Activated CD4-positive, CD25-positive, alpha-beta regulatory T cell (primary cell): ENCODE measurements at regions not wholly inside any gene's neighbourhood (a gene's known extent, or its start where the extent isn't known, plus 50 kb on each side); places are given as distances from the start of the nearest gene placed in this dataset.
"Not testable (repeated sequence)": the region's sequence is repeated elsewhere in the genome, so short reads cannot be mapped to it uniquely, and the experiment has no call there.

Experiments used
- DNase-seq, 4 experiments: peaks; one replicate each; lab custom pipeline; 2025; lab: John Stamatoyannopoulos, UW

DNA sequence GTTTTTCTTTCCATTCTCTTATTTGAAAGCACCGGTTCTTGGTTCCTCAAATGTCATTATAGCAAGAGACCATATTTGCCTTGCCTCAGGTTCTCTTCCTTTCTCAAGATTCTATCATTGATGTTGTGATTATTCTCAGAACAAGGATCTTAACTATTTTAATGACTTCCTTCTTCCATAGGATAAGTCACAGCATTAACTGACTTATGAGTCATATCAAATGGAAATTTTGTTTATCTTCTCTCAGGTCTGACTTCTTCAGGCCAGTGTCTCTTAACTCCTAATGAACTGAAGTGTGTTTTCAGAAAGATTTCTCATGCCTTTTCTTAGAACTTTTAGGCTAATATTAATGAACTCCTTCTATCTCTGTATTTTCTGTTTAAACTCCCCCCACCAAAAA lies 794.6 kb upstream of the LRRN3 start:
- DNase-seq, result no peak

DNA sequence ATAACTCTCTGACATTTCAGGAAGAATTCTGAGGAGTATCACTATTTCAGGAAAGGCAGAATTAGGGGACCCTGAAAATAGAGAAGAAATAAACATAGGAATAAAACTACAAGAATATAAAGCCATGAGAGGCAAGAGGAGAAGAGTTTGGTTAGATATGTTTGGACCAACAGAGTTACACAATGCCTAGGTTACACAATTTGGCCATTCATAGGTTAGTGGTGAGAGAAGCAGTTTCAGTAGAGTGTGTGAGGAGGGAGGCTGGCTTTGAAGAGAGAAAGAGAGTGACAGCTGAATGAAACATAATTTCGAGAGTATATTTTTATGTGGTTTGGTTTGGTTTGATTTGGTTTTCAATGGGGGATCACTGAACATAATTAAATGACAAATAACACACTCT lies 783.2 kb upstream of the LRRN3 start:
- no peak for DNase-seq

DNA sequence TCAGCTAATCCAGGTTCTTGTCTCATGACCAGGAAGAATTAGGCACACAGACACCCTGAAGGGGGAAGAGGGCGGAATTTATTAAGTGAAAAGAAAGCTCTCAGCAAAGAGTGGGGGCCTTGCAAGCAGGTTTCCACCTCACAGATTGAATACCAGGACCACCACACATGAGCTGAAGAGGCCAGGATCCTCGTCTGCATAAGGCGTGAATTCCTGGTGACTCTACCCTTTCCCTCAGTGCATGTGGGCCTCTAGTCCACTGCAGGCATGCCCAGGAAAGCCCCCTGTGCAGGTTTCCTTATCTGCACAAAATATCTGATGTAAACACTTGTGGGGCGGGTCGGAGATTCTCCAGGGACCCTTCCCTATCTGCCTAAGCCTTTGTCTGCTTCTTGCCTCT lies 782.1 kb upstream of the LRRN3 start:
- DNase-seq, result no peak

DNA sequence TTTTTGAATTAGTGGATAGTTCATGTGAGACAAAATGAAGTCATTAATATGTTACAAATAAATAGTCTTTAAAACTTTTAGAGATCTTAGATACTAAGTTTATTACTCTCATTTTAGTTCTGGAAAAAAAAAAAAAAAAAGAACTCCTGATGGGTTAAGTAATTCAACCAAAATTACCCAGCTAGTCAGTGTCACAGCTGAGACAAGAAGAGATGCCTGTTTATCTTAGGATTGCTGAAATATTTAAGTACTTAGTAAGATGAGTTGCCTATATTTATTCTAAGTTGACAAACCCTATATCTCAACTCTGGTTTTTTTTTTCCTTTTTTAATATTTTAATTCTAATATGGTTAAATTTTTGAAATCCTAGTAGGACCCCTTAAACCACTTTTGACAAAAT lies 781.0 kb upstream of the LRRN3 start:
- DNase-seq, result no peak

DNA sequence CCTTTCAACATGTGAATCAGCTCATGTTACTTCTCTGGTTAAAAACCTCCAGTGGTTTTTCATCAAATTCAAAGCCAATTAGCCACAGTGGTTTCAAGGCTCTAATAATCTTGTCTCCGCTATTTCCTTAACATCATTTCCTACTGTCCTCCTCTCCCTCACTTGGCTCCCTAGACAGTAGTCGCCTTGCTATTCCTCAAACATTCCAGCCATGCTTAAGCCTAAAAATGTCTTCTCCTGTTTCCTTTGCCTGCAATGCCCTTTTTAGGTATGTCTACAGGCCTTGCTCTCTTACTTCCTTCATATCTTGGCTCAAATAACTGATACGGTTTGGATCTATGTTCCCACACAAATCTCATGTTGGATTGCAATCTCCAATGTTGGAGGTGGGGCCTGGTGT lies 779.4 kb upstream of the LRRN3 start:
- DNase-seq, result no peak

DNA sequence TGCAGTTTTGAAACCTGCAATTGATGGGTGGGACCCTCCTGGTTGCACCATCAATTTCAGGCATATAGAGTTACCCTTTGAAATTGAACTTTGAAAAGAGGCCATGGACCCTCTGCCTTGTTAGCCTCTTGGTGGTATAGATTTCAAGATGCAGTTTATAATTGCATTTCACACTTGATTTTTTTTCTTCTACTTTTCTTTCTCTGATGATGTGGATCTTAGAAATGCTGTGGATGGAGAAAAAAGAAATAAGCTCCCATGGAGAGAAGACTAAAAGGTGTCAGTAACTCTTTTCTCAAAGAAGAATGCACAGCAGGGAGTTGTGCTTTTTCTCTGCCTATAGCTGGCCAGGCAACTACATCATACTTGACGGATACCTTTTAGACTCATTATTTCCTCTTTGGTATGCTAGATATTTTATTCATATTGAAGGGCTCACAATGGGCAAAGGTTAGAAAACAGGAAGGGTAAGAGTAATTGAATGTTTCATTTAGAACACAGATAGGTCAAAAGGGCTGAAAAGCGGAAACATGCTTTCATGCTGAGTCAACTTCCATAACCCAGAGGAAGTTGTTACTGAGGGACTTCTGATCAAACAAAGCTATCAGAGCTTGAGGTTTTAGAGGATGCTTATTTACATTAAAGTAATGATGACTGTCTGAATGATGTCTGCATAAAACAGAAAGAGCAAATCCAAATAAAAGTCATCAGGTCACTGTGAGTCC lies 773.2 kb upstream of the LRRN3 start:
- DNase-seq, result no peak

DNA sequence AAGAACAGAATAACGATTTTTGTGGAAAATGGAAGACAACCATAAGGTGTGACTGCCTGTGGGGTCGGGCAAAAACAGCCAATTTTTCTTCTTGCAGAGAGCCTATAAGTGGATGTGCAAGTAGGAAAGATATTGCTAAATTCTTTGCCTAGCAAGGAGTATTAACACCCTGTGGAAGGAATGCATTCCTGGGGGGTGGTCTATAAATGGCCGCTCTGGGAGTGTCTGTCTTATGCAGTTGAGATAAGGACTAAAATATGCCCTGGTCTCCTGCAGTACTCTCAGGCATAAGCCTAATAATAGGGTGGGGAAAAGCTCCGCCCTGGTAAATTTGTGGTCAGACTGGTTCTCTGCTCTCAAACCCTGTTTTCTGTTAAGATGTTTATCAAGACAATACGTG lies 770.6 kb upstream of the LRRN3 start:
- not testable (repeated sequence) for DNase-seq

DNA sequence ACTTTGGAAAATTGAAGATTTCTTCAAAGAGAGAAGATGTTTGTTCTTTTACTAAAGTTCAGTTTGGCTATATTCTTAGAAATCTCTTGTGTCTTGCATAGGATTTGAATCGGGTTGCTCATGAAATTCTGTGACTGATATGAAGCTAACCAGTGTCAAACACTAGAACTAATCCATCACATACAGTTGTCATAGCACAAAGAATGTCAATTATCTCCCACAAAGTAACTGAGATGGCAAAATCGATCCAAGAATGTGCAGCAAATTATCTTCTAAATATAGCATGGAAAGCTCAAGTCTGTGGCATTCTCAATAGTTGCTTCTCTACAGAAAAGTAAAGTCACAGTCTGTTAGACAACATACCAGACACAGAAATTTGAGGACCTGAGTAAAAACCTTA lies 768.1 kb upstream of the LRRN3 start:
- DNase-seq, result no peak

DNA sequence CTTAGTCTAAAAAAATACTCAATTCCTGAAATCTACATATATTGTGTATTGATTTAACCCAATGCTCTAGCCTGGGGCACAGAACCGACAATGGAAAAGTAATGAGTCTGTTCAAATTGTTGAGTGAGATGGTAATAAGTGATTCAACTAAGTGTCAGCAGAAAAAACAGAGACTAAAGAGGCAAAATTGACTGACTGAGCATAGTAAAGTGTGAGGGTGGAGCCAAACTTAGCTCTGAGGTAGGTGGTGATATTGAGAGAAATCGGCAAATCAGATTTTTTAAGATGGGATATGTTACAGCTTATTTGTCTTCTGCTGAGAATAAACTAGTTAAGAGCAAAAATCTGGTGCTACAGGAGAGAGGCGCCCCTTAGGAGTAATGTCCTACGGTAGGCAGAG lies 764.0 kb upstream of the LRRN3 start:
- DNase-seq, result no peak

DNA sequence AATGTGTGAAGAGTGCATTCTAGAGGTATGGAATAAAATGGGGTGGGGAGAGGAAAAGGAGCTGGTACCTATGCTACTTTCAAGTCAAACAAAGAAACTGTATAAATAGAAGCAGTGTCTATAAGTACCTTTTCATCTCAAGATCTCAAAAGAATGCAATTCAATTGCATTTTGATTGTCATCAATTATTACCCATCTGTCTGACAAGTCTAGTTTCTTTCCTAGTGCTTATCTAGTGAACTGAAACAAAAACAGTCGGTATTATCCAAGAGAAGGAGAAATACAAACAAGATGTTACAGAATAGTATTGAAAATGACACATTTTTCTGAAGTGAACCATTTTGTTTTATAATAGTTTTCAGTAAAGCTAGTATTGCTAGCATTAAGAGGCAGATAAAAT lies 754.5 kb upstream of the LRRN3 start:
- DNase-seq, result no peak

DNA sequence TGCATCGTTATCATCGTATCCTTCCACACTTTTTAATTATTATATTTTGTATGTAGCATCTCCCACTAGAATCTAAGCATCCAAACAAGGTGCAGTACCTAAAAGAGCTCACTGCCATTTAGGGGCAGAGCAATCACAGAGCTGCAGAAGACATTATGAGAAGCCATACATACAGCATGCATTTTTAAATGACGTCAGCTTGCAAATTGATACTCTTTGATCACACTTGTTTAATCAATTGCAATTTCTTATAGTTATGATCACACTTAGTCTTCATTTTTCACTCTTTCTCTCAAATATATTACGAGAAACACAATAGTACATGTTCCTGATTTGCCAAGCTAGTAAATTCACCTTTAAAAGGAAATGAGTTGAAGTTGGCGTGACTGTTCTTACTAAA lies 753.3 kb upstream of the LRRN3 start:
- no peak for DNase-seq

DNA sequence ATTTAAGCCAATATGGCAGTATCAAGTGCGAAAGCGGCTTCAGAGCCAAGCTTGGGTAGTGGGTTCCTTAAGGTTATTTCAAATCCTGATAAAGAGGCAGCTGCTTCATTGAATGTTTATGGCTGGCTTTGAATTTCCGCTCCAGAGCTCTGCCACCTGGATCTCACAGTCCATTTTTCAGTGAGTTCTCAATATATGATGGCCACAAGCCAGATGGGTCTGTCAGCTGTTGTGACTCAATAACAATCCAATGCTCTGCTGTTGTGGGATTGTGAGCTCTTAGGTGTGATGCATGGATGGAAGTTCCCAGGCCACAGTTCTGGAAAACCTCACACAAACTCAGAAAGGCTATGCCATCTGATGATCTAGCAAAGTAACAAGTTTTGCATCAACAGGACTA lies 743.8 kb upstream of the LRRN3 start:
- DNase-seq, result no peak

DNA sequence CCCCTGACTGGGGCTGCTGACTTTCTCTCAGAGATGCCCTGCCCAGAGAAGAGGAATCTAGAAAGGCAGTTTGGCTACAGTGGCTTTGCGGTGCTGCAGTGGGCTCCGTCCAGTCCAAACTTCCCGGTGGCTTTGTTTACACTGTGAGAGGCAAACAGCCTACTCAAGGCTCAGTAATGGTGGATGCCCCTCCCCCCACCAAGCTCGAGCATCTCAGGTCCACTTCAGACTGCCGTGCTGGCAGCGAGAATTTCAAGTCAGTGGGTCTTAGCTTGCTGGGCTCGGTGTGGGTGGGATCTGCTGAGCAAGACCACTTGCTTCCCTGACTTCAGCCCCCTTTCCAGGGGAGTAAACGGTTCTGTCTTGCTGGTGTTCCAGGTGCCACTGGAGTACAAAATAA lies 734.5 kb upstream of the LRRN3 start:
- DNase-seq, result no peak

DNA sequence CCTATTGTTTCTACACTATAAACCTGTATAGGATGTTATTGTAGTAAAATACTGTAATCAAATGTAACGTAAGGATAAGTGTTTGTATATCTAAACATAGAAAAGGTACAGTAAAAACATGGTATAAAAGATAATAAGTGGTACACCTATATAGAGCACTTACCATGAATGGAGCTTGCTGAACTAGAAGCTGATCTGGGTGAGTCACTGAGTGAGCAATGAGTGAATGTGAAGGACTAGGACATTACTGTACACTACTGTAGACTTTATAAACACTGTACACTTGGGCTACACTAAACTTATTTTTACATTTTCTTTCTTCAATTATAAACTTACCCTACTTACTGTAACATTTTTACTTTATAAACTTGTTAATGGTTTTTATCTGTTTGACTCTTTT lies 732.9 kb upstream of the LRRN3 start:
- DNase-seq, result no peak

DNA sequence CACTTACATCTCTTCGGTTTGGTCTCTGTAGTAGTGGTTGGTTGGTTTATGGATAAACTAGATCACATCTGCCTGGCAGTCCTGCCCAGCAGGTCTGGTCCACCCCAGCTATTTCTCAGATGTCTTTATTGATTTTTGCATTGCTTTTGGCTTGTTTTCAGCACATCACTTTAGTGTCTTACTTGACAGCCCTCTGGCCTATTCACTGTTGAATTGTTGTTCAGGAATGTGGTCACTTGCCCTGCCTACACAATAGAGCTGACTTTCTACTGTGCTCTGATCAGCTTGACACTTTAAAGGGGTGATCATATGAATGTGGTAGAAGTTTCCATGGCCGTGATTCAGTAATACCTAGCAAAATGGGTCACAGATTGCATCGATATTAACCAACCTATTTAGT lies 719.2 kb upstream of the LRRN3 start:
- DNase-seq, result no peak

DNA sequence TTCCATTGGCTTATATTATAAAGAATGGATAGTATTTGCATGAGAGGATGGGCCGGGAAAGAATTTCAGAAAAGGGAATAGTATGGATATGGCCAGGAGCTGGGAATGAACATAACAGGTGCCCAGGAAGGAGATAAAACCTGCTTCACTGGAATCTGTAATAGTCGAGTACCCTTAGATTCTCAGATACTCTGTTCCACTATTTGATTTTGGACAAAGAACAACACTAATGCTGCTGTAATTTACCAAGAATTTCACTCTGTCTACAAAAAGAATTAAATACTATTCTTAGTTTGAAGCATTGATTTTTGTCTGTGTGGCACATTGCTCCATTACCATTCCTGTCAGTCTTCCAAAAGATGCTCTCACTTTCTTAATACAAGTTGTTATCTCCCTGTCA lies 718.2 kb upstream of the LRRN3 start:
- no peak for DNase-seq

DNA sequence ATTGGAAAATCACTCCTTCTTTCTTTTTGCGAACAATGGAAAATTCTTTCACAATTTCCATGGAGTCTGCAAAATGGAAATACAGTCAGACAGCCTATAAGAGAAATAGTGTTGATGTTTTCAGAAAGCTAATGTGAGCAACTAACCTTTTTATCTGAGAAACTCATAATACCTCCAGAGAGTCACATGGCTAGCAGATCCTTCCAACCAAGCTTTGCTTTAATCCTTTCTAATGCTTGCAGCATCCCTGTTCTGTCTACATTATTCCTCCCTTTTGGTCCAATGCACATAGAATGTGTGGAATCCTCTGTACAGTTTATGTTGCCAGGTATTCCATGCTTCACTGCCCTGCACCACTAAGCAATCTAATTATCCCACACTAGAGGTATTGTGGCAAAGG lies 717.5 kb upstream of the LRRN3 start:
- DNase-seq, result no peak

DNA sequence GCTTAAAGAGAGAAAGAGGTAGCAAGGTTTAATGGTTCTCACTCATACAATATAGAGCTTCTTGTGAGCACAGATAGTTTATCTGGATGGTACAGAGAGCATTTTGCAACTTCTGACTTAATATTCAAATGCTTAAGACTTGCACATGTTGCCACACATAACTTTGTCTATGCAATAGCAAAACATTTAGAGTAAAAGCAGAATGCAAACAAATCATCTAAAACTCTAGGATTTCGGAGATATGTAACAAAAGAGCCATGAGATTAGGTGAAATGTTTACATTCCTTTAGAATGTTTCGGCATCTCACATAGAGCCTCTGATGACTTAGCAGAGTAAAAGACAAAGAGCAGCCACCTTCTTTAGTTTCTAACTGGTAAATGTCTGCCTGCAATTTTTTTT lies 717.1 kb upstream of the LRRN3 start:
- DNase-seq, result no peak

DNA sequence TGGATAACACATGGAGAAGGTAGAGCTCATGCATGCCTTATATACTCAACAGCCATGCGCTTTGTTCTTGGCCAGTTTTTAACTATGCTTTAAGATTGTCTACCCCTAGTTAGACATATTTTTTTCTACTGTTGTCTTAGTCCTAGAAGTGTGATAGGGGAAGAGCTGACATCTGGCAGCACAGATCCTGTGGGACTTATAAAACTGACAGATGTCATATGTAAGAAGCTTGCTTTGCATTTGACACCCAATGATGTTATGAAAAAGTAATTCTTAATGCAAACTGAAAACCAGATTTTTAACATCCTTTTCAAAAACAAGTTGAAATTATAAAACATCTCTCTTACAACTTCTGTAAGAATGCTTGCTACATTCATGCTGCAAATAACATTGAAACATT lies 715.9 kb upstream of the LRRN3 start:
- DNase-seq, result no peak

DNA sequence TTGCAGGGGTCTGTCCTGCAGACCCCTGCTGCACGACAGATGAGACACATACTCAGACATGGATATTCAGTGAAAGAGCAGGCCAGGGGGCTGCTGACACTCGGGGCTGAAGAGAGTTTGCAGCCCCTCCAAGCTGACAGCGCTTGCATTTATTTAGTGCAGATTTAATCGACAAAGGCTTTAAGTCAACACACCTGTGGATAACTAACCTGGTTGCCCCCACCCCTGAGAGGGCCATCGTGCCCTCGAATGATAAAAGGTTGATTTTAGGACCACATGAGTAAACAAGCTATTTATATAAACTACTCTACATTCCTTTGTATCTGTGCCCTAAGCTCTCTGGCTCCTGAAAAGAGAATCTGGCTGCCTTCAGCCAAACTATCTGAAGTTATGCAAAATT lies 708.2 kb upstream of the LRRN3 start:
- no peak for DNase-seq

DNA sequence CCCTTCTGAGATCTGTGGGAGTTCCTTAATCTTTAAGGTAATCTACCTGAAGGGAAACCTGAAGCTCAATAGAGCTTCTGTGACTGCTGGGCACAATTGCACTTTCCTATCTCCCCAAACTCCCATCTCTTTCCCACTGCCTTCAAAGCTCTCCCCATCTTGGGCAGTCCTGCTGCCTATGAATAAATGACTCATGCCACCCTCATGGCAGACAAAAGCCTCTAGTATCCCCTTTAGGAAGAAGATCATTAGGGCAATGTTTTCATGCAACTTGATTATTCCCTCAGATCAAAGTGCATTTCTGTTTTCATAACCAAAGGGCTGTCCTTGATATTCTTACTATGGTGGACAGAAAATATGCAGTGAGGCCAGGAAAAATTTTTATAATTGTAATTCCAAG lies 704.9 kb upstream of the LRRN3 start:
- DNase-seq, result no peak

DNA sequence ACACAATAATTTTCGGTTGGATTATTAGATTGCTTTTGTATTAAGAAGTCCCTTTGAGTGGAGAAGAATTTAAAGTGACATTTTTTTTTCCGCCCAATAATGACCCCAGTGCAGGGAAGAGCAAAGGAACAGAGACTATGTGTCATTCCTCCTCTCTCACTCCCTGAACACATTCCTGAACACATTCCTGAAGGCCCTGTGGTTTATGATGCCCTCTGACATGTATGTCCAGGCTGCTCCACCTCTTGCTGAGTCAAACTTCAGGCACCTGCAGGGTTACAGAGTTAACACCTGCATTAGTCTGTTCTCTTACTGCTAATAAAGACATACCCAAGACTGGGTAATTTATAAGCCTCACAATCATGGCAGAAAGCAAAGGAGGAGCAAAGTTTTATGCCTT lies 704.0 kb upstream of the LRRN3 start:
- DNase-seq, result no peak

DNA sequence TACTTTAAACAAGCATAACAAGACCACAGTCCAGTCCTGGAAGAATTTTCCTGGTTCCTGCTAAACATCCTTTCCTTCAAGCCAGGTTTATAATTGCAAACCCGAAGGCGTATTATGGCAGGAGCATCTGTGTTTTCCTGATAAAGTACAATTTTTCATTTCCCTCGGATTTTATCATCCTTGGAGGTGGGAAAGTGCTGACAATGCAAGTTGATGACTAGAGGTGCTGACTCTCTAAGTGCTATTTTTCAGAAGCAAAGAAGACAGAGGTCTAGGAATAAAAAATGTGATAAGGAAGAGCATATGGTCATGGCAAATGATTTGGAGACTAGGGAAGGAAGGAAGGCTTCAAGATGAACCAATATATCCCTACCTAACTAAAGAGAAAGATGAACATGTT lies 703.2 kb upstream of the LRRN3 start:
- DNase-seq, result no peak

DNA sequence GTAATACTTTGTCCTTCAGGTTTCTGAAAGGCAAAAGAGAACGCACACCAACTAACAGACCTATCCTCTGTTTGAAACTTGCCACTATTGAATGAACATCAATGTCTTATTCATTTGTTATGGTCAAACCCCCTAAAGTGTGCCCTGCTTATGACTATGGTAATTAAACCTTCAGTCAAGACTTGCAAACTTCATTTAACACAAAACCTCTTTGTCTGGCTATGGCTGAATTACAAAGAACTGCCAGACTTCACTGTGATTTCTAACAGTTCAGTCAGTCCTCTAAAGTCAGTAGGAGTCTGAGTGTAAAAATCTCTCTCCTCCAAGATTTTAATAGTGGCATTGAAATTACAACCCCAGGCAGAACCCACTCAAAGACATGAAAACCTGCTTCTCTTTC lies 702.5 kb upstream of the LRRN3 start:
- no peak for DNase-seq

DNA sequence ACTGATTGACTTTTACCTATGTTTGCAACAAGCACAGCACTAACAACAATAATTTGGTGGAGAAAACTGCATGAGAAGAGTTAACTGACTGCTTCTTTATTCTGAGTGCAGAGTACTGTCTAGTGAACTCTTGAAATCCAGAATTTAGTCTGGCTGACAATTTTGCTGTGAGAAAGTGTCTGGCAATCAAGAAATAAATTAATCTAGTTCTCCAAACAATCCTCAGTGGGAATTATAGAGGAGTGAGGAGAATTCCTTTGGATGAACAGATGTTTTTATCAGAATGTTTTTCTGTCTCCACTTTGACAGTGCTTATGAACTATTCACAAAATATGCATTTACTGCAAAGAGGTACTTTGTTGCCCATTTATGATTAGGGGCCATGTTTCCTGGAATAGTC lies 694.9 kb upstream of the LRRN3 start:
- DNase-seq, result no peak
